ENCODE measurements at regions not wholly inside any gene's neighbourhood (a gene's known extent, or its start where the extent isn't known, plus 50 kb on each side); places are given as distances from the start of the nearest gene placed in this dataset.

DNA sequence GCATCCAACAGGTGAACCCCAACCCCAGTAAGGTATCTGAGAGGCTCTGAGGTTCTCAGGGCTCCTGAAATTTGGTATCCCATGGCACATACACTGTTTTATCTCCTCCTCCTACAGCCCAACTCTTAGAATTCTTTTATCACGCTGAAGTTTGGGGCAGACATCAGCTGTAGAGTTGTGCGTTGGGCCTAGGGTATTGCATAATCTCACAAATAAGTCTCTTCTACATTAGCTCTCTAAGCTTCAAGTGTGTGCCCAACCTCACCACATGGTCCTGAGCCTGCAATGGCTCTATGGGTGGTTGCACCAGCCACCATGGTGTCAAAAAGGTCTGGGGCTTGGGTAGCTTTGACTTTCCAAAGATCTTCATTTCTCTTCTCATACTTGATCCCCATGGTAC is 603.0 kb downstream of the BUD13 start:
- ATAC-seq (no peak), FAIRE-seq (no peak), DNase-seq (ENCODE audit: low read depth in 1 of 2, low spot score in 1 of 2) (no peak)
- Histone ChIP-seq H3K4me1 (no peaks in the 10 kb centered on the region), H3K4me3 (no peak overlapping the region), H3K4me2 (no peak overlapping the region), H3K27ac (no peak overlapping the region), H3K9me3 (no peaks in the 10 kb centered on the region)
- CTCF ChIA-PET, result interaction anchor here (1.2 kb wide), 1 partner anchor 1786 kb away, joined by 4 read pairs; no protein-coding TSS in a partner anchor
- TF ChIP-seq RARB (CRISPR knock-in tag; IDR thresholded peaks at IDR 0.05) (no peak), NPAS2 (CRISPR knock-in tag; IDR thresholded peaks at IDR 0.05; ENCODE audit: borderline replicate concordance) (no peak), HOXA7 (CRISPR knock-in tag; IDR thresholded peaks at IDR 0.05) (no peak), ESRRA (IDR thresholded peaks at IDR 0.05; ENCODE audit: borderline replicate concordance, low read length) (no peak), CHD4 (IDR thresholded peaks at IDR 0.05; ENCODE audit: borderline replicate concordance) (no peak)
- TF ChIP-seq, protein P1, sequence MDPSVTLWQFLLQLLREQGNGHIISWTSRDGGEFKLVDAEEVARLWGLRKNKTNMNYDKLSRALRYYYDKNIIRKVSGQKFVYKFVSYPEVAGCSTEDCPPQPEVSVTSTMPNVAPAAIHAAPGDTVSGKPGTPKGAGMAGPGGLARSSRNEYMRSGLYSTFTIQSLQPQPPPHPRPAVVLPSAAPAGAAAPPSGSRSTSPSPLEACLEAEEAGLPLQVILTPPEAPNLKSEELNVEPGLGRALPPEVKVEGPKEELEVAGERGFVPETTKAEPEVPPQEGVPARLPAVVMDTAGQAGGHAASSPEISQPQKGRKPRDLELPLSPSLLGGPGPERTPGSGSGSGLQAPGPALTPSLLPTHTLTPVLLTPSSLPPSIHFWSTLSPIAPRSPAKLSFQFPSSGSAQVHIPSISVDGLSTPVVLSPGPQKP (IDR thresholded peaks at IDR 0.05; ENCODE audit: low read depth, low read length), result no peak
- TF ChIP-seq, protein P2, sequence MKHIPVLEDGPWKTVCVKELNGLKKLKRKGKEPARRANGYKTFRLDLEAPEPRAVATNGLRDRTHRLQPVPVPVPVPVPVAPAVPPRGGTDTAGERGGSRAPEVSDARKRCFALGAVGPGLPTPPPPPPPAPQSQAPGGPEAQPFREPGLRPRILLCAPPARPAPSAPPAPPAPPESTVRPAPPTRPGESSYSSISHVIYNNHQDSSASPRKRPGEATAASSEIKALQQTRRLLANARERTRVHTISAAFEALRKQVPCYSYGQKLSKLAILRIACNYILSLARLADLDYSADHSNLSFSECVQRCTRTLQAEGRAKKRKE (CRISPR knock-in tag; IDR thresholded peaks at IDR 0.05; ENCODE audit: low read depth), result no peak
- 7% methylated on average over 2 of the region's 2 CpGs for WGBS (ENCODE audit: missing lambda C conversion rate)
- POLR2A ChIA-PET, result no interaction called here

DNA sequence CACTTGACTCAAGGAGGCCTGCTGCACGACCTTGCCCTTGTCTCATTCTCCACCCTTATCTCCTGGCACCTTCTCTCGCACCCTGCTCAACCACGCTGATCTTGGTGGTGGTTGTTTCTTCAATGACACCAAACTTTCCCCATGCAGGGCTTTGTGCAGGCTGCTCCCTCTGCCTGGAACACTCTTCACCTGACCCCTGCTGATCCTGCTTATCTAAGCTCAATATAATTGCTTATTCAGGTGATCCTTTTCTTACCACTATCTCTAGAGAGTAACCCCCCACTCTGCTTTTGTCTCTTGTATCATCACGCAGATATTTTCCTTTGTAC is 604.4 kb downstream of the BUD13 start:
- FAIRE-seq (no peak), DNase-seq (ENCODE audit: low read depth in 1 of 2, low spot score in 1 of 2) (no peak), ATAC-seq (no peak)
- POLR2A ChIA-PET, result interaction anchor here (0.6 kb wide), 1 partner anchor 462 kb away, joined by 3 read pairs; no protein-coding TSS in a partner anchor
- no peaks in the 10 kb centered on the region for H3K9me3 ChIP-seq
- CTCF ChIA-PET, result no interaction called here
- 31% methylated on average over 4 of the region's 4 CpGs for WGBS (ENCODE audit: missing lambda C conversion rate)
- H3K4me2 ChIP-seq, result no peak overlapping the region
- H3K4me3 ChIP-seq, result no peak overlapping the region
- H3K4me1 ChIP-seq, result no peaks in the 10 kb centered on the region
- TF ChIP-seq KDM5A (IDR thresholded peaks at IDR 0.05) (no peak), MYC (IDR thresholded peaks at IDR 0.05; ENCODE audit: borderline replicate concordance, low read length) (no peak), NFE2L2 (conservative IDR thresholded peaks at IDR 0.05; ENCODE audit: low read length) (no peak), CHD4 (IDR thresholded peaks at IDR 0.05; ENCODE audit: borderline replicate concordance) (no peak), PHF8 (IDR thresholded peaks at IDR 0.05; ENCODE audit: borderline replicate concordance, low read depth) (no peak), SREBF2 (IDR thresholded peaks at IDR 0.05) (no peak)
- TF ChIP-seq, protein P3, sequence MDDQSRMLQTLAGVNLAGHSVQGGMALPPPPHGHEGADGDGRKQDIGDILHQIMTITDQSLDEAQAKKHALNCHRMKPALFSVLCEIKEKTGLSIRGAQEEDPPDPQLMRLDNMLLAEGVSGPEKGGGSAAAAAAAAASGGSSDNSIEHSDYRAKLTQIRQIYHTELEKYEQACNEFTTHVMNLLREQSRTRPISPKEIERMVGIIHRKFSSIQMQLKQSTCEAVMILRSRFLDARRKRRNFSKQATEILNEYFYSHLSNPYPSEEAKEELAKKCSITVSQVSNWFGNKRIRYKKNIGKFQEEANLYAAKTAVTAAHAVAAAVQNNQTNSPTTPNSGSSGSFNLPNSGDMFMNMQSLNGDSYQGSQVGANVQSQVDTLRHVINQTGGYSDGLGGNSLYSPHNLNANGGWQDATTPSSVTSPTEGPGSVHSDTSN (IDR thresholded peaks at IDR 0.05), result no peak
- TF ChIP-seq, protein P4, sequence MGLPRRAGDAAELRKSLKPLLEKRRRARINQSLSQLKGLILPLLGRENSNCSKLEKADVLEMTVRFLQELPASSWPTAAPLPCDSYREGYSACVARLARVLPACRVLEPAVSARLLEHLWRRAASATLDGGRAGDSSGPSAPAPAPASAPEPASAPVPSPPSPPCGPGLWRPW (IDR thresholded peaks at IDR 0.05), result no peak
- H3K27ac ChIP-seq, result no peak overlapping the region

DNA sequence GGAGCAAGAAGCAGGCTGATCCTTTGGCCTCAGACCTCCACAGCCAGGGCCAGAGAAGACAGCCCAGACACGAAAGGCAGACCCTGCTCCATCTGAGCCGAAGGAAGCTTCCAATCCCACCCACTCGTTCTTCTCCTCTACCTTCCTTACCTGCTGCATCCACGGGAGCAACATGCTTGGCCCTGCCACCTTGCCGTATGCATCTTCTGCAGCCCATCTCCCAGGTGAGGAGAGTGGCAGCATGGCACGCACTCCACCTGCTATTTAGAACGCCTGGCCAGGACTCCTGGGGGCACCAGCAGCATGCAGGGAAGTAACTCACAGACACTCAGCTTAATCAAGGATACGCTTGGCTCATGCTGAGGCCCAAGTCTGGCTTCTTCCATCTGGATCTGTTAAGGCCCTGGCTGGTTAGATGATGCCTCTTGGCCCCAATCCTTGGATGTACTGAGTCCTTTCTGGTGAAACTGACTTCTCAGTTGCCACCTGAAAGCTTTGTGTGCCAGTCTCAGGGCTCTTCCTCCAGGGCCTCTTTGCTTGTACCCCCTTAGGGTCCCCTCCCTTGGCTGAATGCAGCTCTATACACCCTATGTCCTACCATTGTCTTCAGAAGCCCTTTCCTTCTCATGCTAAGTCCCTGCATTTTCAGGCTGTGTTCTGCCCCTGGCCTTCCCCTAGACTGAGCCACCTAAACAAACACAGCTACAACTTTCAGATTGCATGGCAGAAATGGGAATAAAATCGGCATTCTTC is 604.9 kb downstream of the BUD13 start:
- FAIRE-seq, result no peak
- Histone ChIP-seq H3K4me1 (no peaks in the 10 kb centered on the region), H3K4me3 (no peak overlapping the region), H3K9me3 (no peaks in the 10 kb centered on the region), H3K4me2 (no peak overlapping the region), H3K27ac (no peak overlapping the region)
- ChIA-PET POLR2A (interaction anchor here (0.6 kb wide), 1 partner anchor 461 kb away, joined by 3 read pairs; no protein-coding TSS in a partner anchor), CTCF (no interaction called here)
- 0% methylated on average over 5 of the region's 9 CpGs for WGBS (ENCODE audit: missing lambda C conversion rate)
- no peak for TF ChIP-seq SREBF2 (IDR thresholded peaks at IDR 0.05)
- no peak for TF ChIP-seq ZSCAN20 (CRISPR knock-in tag; IDR thresholded peaks at IDR 0.05)
- no peak for TF ChIP-seq CHD4 (IDR thresholded peaks at IDR 0.05; ENCODE audit: borderline replicate concordance)
- TF ChIP-seq, protein P5, sequence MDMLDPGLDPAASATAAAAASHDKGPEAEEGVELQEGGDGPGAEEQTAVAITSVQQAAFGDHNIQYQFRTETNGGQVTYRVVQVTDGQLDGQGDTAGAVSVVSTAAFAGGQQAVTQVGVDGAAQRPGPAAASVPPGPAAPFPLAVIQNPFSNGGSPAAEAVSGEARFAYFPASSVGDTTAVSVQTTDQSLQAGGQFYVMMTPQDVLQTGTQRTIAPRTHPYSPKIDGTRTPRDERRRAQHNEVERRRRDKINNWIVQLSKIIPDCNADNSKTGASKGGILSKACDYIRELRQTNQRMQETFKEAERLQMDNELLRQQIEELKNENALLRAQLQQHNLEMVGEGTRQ (IDR thresholded peaks at IDR 0.05), result no peak
- TF ChIP-seq, protein P6, sequence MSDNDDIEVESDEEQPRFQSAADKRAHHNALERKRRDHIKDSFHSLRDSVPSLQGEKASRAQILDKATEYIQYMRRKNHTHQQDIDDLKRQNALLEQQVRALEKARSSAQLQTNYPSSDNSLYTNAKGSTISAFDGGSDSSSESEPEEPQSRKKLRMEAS (IDR thresholded peaks at IDR 0.05), result no peak
- no peak for DNase-seq (ENCODE audit: low read depth in 1 of 2, low spot score in 1 of 2)
- ATAC-seq, result no peak
